T1000 (cell line): ENCODE measurements at regions not wholly inside any gene's neighbourhood (a gene's known extent, or its start where the extent isn't known, plus 50 kb on each side); places are given as distances from the start of the nearest gene placed in this dataset.
A peak's percentile ranks its signal among the peaks of the same experiment; 100 is the strongest.

ENCODE experiments used
- DNase-seq: peaks from one replicate; lab custom pipeline; 2025; ENCODE audit warnings: mixed read lengths; lab: John Stamatoyannopoulos, UW

- no peak for DNase-seq
Observed at GRCh38 chr12:125890366-125890905, 825.2 kb downstream of the AACS start.

- no peak for DNase-seq
Observed at GRCh38 chr12:125890971-125891370, 825.7 kb downstream of the AACS start.

- no peak for DNase-seq
Observed at GRCh38 chr12:125892276-125892675, 827.0 kb downstream of the AACS start.

GRCh38 chr12:125902991-125903390 is 837.8 kb downstream of the AACS start:
- no peak for DNase-seq

GRCh38 chr12:125907351-125907750 is 842.1 kb downstream of the AACS start:
- DNase-seq = no peak

GRCh38 chr12:125919856-125920470 is 854.7 kb downstream of the AACS start:
- DNase-seq = no peak

- no peak for DNase-seq
Observed at GRCh38 chr12:125922330-125922729, 857.1 kb downstream of the AACS start.

GRCh38 chr12:125936502-125936901 is 871.3 kb downstream of the AACS start:
- no peak for DNase-seq

GRCh38 chr12:125944446-125944845 is 879.2 kb downstream of the AACS start:
- no peak for DNase-seq

- no peak for DNase-seq
Observed at GRCh38 chr12:125949471-125949870, 884.2 kb downstream of the AACS start.

- no peak for DNase-seq
Observed at GRCh38 chr12:125954362-125954761, 889.1 kb downstream of the AACS start.

- DNase-seq = no peak
Observed at GRCh38 chr12:125956186-125956585, 891.0 kb downstream of the AACS start.

- no peak for DNase-seq
Observed at GRCh38 chr12:125966641-125967040, 901.4 kb downstream of the AACS start.

GRCh38 chr12:125968413-125968812 is 903.2 kb downstream of the AACS start:
- no peak for DNase-seq

- DNase-seq = no peak
Observed at GRCh38 chr12:125971981-125972380, 906.7 kb downstream of the AACS start.

GRCh38 chr12:125978286-125978685 is 913.1 kb downstream of the AACS start:
- no peak for DNase-seq

GRCh38 chr12:125981610-125982253 is 916.5 kb downstream of the AACS start:
- DNase-seq = no peak

- peak; percentile 73 for DNase-seq
Observed at GRCh38 chr12:125983094-125983783, 918.0 kb downstream of the AACS start.

- no peak for DNase-seq
Observed at GRCh38 chr12:125983784-125984500, 918.7 kb downstream of the AACS start.

GRCh38 chr12:125988545-125988944 is 923.3 kb downstream of the AACS start:
- DNase-seq = no peak

GRCh38 chr12:125989696-125990095 is 924.5 kb downstream of the AACS start:
- DNase-seq = no peak

GRCh38 chr12:125996443-125996842 is 931.2 kb downstream of the AACS start:
- DNase-seq = no peak
